ENCODE measurements at regions not wholly inside any gene's neighbourhood (a gene's known extent, or its start where the extent isn't known, plus 50 kb on each side); places are given as distances from the start of the nearest gene placed in this dataset.
"Not testable (repeated sequence)": the region's sequence is repeated elsewhere in the genome, so short reads cannot be mapped to it uniquely, and the experiment has no call there.

GRCh38 chr3:177764933-177765332, 567.7 kb upstream of the TBL1XR1 start:
- no peak for DNase-seq

- DNase-seq: no peak
These were observed 573.3 kb upstream of the TBL1XR1 start for GRCh38 chr3:177770383-177771230.

GRCh38 chr3:177771780-177772179, 574.5 kb upstream of the TBL1XR1 start:
- no peak for DNase-seq

- DNase-seq: no peak
These were observed 575.8 kb upstream of the TBL1XR1 start for GRCh38 chr3:177772908-177773557.

- no peak for DNase-seq
These were observed 576.4 kb upstream of the TBL1XR1 start for GRCh38 chr3:177773717-177774116.

- DNase-seq: no peak
These were observed 579.4 kb upstream of the TBL1XR1 start for GRCh38 chr3:177776661-177777101.

- no peak for DNase-seq
These were observed 580.4 kb upstream of the TBL1XR1 start for GRCh38 chr3:177777699-177778098.

- no peak for DNase-seq
These were observed 581.4 kb upstream of the TBL1XR1 start for GRCh38 chr3:177778633-177779032.

GRCh38 chr3:177781686-177782161, 584.4 kb upstream of the TBL1XR1 start:
- no peak for DNase-seq

GRCh38 chr3:177783338-177783737, 586.1 kb upstream of the TBL1XR1 start:
- DNase-seq: no peak

- DNase-seq: no peak
These were observed 586.5 kb upstream of the TBL1XR1 start for GRCh38 chr3:177783767-177784166.

GRCh38 chr3:177787279-177788041, 590.2 kb upstream of the TBL1XR1 start:
- no peak for DNase-seq

GRCh38 chr3:177789500-177789899, 592.2 kb upstream of the TBL1XR1 start:
- DNase-seq: no peak

- DNase-seq: no peak
These were observed 595.2 kb upstream of the TBL1XR1 start for GRCh38 chr3:177792311-177793030.

GRCh38 chr3:177793451-177793850, 596.2 kb upstream of the TBL1XR1 start:
- DNase-seq: no peak

- no peak for DNase-seq
These were observed 597.9 kb upstream of the TBL1XR1 start for GRCh38 chr3:177795216-177795615.

GRCh38 chr3:177795859-177796258, 598.6 kb upstream of the TBL1XR1 start:
- no peak for DNase-seq

- DNase-seq: not testable (repeated sequence)
These were observed 602.9 kb upstream of the TBL1XR1 start for GRCh38 chr3:177800147-177800546.

- DNase-seq: no peak
These were observed 603.3 kb upstream of the TBL1XR1 start for GRCh38 chr3:177800561-177800960.

GRCh38 chr3:177802151-177802900, 605.0 kb upstream of the TBL1XR1 start:
- no peak for DNase-seq

- DNase-seq: no peak
These were observed 606.2 kb upstream of the TBL1XR1 start for GRCh38 chr3:177803500-177803899.

- no peak for DNase-seq
These were observed 606.8 kb upstream of the TBL1XR1 start for GRCh38 chr3:177804032-177804431.
